ENCODE measurements at regions not wholly inside any gene's neighbourhood (a gene's known extent, or its start where the extent isn't known, plus 50 kb on each side); places are given as distances from the start of the nearest gene placed in this dataset.

- no peak for TF ChIP-seq CTCF (IDR thresholded peaks at IDR 0.05; ENCODE audit: unreplicated experiment)
- H3K36me3 Mint-ChIP-seq (ENCODE audit: insufficient read depth, unreplicated experiment), result no peaks in the 10 kb centered on the region
- DNase-seq, result no peak
- no peaks in the 10 kb centered on the region for H3K27me3 Mint-ChIP-seq (ENCODE audit: unreplicated experiment)
- no TSS peak for BruUV-seq (replicated peaks)
- intact Hi-C loops (cut with micrococcal nuclease; ENCODE audit: unreplicated experiment), result no loop called here
- peaks cover 55% of the 10 kb centered on the region for H3K4me1 Mint-ChIP-seq (ENCODE audit: low read depth, unreplicated experiment)
- H3K9me3 Mint-ChIP-seq (ENCODE audit: low read depth, unreplicated experiment), result no peaks in the 10 kb centered on the region
- H3K27ac Mint-ChIP-seq (ENCODE audit: unreplicated experiment), result peak overlapping the region; percentile 27
- CTCF ChIA-PET, result no interaction called here
- no peak overlapping the region for H3K4me3 Mint-ChIP-seq (ENCODE audit: low read depth, unreplicated experiment)
Measured at GRCh38 chr1:40928699-40929098, 50.8 kb upstream of the CTPS1 start.

- Mint-ChIP-seq H3K9me3 (ENCODE audit: low read depth, unreplicated experiment) (no peaks in the 10 kb centered on the region), H3K4me3 (ENCODE audit: low read depth, unreplicated experiment) (no peak overlapping the region), H3K36me3 (ENCODE audit: insufficient read depth, unreplicated experiment) (no peaks in the 10 kb centered on the region), H3K27me3 (ENCODE audit: unreplicated experiment) (no peaks in the 10 kb centered on the region), H3K27ac (ENCODE audit: unreplicated experiment) (no peak overlapping the region), H3K4me1 (ENCODE audit: low read depth, unreplicated experiment) (peaks cover 54% of the 10 kb centered on the region)
- CTCF ChIA-PET, result no interaction called here
- intact Hi-C loops (cut with micrococcal nuclease; ENCODE audit: unreplicated experiment), result no loop called here
- no TSS peak for BruUV-seq (replicated peaks)
- TF ChIP-seq CTCF (IDR thresholded peaks at IDR 0.05; ENCODE audit: unreplicated experiment), result no peak
- DNase-seq, result no peak
Measured at GRCh38 chr1:40929155-40929554, 50.3 kb upstream of the CTPS1 start.
